ENCODE measurements at regions not wholly inside any gene's neighbourhood (a gene's known extent, or its start where the extent isn't known, plus 50 kb on each side); places are given as distances from the start of the nearest gene placed in this dataset.

DNA sequence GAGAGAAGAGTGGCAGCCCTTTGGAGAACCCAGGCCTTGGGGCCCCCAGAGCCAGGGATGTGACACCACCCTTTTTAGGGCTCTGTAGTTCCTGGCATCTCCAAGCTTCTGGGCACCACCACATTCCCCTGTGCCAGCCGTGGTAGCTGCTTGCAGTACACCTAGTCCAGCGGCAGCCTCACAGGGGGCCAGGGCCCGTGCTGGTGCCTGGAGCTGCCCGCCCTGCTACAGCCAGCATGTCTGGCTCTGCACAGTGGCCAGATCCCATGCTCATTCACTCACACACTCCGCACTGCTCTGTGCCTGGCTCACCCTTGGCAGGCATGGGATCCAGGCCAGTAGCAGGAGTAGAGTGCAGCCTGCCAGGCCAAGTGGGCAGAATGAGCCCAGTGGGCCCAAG lies 351.6 kb upstream of the TMCO5A start:
- H3K27ac ChIP-seq, result no peak overlapping the region
- H3K4me1 ChIP-seq, result no peaks in the 10 kb centered on the region
- TF ChIP-seq, protein P1, sequence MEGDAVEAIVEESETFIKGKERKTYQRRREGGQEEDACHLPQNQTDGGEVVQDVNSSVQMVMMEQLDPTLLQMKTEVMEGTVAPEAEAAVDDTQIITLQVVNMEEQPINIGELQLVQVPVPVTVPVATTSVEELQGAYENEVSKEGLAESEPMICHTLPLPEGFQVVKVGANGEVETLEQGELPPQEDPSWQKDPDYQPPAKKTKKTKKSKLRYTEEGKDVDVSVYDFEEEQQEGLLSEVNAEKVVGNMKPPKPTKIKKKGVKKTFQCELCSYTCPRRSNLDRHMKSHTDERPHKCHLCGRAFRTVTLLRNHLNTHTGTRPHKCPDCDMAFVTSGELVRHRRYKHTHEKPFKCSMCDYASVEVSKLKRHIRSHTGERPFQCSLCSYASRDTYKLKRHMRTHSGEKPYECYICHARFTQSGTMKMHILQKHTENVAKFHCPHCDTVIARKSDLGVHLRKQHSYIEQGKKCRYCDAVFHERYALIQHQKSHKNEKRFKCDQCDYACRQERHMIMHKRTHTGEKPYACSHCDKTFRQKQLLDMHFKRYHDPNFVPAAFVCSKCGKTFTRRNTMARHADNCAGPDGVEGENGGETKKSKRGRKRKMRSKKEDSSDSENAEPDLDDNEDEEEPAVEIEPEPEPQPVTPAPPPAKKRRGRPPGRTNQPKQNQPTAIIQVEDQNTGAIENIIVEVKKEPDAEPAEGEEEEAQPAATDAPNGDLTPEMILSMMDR (IDR thresholded peaks at IDR 0.05), result no peak
- no peak for DNase-seq
- H3K27me3 ChIP-seq, result no peaks in the 10 kb centered on the region
- no peaks in the 10 kb centered on the region for H3K9me3 ChIP-seq
- no peak overlapping the region for H3K4me3 ChIP-seq
- intact Hi-C loops (cut with DNase I), result no loop called here
- no peak overlapping the region for H3K9ac ChIP-seq (ENCODE audit: low read depth in 2 of 2, low read length in 2 of 2)
- no peaks in the 10 kb centered on the region for H3K36me3 ChIP-seq

DNA sequence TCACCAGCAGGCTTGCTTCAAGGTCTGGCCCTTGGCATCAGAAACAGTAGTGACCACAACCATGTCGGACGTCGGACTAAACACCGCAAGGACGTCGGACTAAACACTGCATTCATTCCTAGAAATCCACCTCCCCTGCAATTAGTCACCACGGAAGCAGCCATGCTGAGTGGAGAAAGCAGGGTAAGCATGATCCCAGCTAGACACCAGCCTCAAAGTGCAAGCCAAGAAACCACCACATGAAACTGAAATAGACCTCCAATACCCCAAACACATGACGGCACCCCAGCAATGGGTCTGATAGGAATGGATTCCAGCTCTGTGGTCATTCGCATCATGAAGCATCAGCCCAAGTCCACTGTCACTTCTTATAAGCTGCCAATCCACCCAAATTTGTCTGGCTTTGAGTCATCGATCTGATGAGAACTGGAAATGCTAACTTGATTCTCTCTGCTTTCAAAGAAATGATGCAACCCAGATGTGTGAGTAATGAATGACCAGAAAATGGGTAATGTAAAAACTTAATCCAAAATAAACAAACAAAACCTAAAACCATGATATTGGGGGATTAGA lies 348.3 kb upstream of the TMCO5A start:
- Histone ChIP-seq H3K4me3 (no peak overlapping the region), H3K4me1 (no peaks in the 10 kb centered on the region)
- TF ChIP-seq, protein P1 (IDR thresholded peaks at IDR 0.05), result no peak

DNA sequence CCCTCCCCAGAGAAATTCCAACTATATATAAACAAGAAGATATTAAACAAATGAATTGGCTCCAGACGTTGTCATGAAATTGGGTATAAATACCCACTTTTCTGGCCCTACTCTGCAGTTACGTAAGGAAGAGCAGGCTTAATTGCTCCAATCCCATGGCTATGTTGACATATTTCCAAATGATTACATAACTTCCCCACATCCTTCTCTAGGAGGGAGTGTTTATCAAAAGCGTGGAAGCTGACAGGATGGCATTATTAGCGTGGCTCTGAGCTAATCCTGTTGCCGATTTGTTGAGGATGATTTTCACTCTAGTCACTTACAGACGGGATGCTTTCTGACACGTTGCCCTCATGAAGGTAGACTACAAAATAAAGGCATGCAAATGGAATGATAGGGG lies 347.5 kb upstream of the TMCO5A start:
- H3K9me3 ChIP-seq, result no peaks in the 10 kb centered on the region
- intact Hi-C loops (cut with DNase I), result no loop called here
- TF ChIP-seq, protein P1 (IDR thresholded peaks at IDR 0.05), result no peak
- H3K36me3 ChIP-seq, result no peaks in the 10 kb centered on the region
- no peak for DNase-seq
- H3K4me3 ChIP-seq, result no peak overlapping the region
- H3K4me1 ChIP-seq, result no peaks in the 10 kb centered on the region
- no peak overlapping the region for H3K27ac ChIP-seq
- no peak overlapping the region for H3K9ac ChIP-seq (ENCODE audit: low read depth in 2 of 2, low read length in 2 of 2)
- H3K27me3 ChIP-seq, result no peaks in the 10 kb centered on the region

More for the DNA sequence above, 348.3 kb upstream of the TMCO5A start:
- H3K27ac ChIP-seq, result no peak overlapping the region
- intact Hi-C loops (cut with DNase I), result no loop called here
- DNase-seq, result no peak
- H3K9ac ChIP-seq (ENCODE audit: low read depth in 2 of 2, low read length in 2 of 2), result no peak overlapping the region
- no peaks in the 10 kb centered on the region for H3K27me3 ChIP-seq
- no peaks in the 10 kb centered on the region for H3K36me3 ChIP-seq
- no peaks in the 10 kb centered on the region for H3K9me3 ChIP-seq

DNA sequence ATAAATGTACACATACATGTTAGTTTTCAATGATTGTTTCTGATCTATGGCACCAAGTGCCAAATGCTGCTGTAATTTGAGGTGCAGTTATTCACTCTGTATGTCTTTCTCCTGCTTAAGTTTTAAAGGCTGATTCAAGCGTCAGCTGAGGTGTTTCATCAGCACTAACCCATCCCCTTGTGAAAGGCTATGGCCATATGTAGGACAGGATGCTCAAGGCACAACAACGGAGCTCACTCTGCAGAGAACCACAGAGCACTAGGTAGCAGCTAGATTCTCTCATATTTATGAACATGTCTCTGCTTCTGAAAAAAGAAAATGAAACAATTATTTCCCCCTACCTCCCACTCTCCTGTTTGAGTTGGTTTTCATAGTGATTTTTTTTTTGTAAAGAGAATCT lies 340.0 kb upstream of the TMCO5A start:
- Histone ChIP-seq H3K4me3 (no peak overlapping the region), H3K27me3 (no peaks in the 10 kb centered on the region), H3K27ac (no peak overlapping the region), H3K4me1 (no peaks in the 10 kb centered on the region), H3K36me3 (no peaks in the 10 kb centered on the region), H3K9me3 (no peaks in the 10 kb centered on the region), H3K9ac (ENCODE audit: low read depth in 2 of 2, low read length in 2 of 2) (no peak overlapping the region)
- no peak for DNase-seq
- TF ChIP-seq, protein P1 (IDR thresholded peaks at IDR 0.05), result no peak
- intact Hi-C loops (cut with DNase I), result no loop called here

DNA sequence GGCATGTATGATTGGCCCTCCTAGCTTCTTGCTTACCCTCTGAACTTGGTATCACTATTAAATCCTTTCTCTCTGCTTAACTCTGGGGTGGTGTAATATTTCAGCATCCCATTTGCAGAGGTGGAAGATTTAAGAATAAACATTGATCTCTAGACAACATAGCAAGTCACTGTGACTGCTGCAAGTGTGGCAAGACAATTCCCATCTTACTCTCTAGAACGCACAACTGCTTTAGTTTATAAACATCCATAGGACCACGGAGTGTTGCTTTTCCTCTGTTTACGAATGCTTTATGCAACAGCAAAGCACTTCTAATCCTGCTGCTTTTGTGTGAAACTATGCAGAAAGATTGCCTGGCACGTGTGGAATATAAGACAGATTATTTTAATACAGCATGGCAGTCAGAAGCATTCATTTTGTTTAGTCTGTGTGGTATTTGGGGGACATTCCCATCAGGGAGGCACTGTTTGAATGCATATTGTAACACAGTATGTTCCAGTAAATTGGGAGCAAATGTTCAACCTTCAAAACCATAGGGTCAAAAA lies 338.9 kb upstream of the TMCO5A start:
- no peak overlapping the region for H3K4me3 ChIP-seq
- H3K9me3 ChIP-seq, result no peaks in the 10 kb centered on the region
- no peaks in the 10 kb centered on the region for H3K36me3 ChIP-seq
- no peak overlapping the region for H3K9ac ChIP-seq (ENCODE audit: low read depth in 2 of 2, low read length in 2 of 2)
- H3K27ac ChIP-seq, result no peak overlapping the region
- TF ChIP-seq, protein P1 (IDR thresholded peaks at IDR 0.05), result no peak
- intact Hi-C loops (cut with DNase I), result no loop called here
- no peak for DNase-seq
- H3K27me3 ChIP-seq, result no peaks in the 10 kb centered on the region
- H3K4me1 ChIP-seq, result no peaks in the 10 kb centered on the region
